ENCODE measurements at regions not wholly inside any gene's neighbourhood (a gene's known extent, or its start where the extent isn't known, plus 50 kb on each side); places are given as distances from the start of the nearest gene placed in this dataset.
"Not testable (repeated sequence)": the region's sequence is repeated elsewhere in the genome, so short reads cannot be mapped to it uniquely, and the experiment has no call there.

- DNase-seq (ENCODE audit: low spot score) (no peak), ATAC-seq (no peak)
Measured at GRCh38 chr3:81887448-81887847, 126.0 kb upstream of the GBE1 start.

- ATAC-seq, result no peak
- DNase-seq (ENCODE audit: low spot score), result no peak
Measured at GRCh38 chr3:81886081-81886480, 124.6 kb upstream of the GBE1 start.

GRCh38 chr3:81884791-81885190 is 123.3 kb upstream of the GBE1 start:
- no peak for ATAC-seq

GRCh38 chr3:81876826-81877225 is 115.4 kb upstream of the GBE1 start:
- DNase-seq (ENCODE audit: low spot score) (no peak), ATAC-seq (no peak)

More at GRCh38 chr3:81884791-81885190, 123.3 kb upstream of the GBE1 start:
- no peak for DNase-seq (ENCODE audit: low spot score)

- DNase-seq (ENCODE audit: low spot score) (no peak), ATAC-seq (no peak)
Measured at GRCh38 chr3:81874738-81875137, 113.3 kb upstream of the GBE1 start.

- ATAC-seq, result no peak
- no peak for DNase-seq (ENCODE audit: low spot score)
Measured at GRCh38 chr3:81872566-81872965, 111.1 kb upstream of the GBE1 start.

GRCh38 chr3:81871358-81872155 is 110.1 kb upstream of the GBE1 start:
- ATAC-seq (peak; percentile 65), DNase-seq (ENCODE audit: low spot score) (peak; percentile 48)

GRCh38 chr3:81869382-81869781 is 107.9 kb upstream of the GBE1 start:
- ATAC-seq (peak; percentile 77), DNase-seq (ENCODE audit: low spot score) (no peak)

GRCh38 chr3:81868597-81868996 is 107.2 kb upstream of the GBE1 start:
- DNase-seq (ENCODE audit: low spot score) (no peak), ATAC-seq (peak; percentile 24)

GRCh38 chr3:81867875-81868274 is 106.4 kb upstream of the GBE1 start:
- peak; percentile 45 for ATAC-seq
- no peak for DNase-seq (ENCODE audit: low spot score)

GRCh38 chr3:81865164-81865563 is 103.7 kb upstream of the GBE1 start:
- ATAC-seq, result peak; percentile 53
- DNase-seq (ENCODE audit: low spot score), result not testable (repeated sequence)

- ATAC-seq (no peak), DNase-seq (ENCODE audit: low spot score) (no peak)
Measured at GRCh38 chr3:81864272-81864671, 102.8 kb upstream of the GBE1 start.

GRCh38 chr3:81863756-81864155 is 102.3 kb upstream of the GBE1 start:
- DNase-seq (ENCODE audit: low spot score) (no peak), ATAC-seq (no peak)

- ATAC-seq (peak; percentile 65), DNase-seq (ENCODE audit: low spot score) (no peak)
Measured at GRCh38 chr3:81861593-81861992, 100.1 kb upstream of the GBE1 start.

GRCh38 chr3:81859524-81859923 is 98.1 kb upstream of the GBE1 start:
- DNase-seq (ENCODE audit: low spot score) (no peak), ATAC-seq (no peak)

- ATAC-seq (no peak), DNase-seq (ENCODE audit: low spot score) (no peak)
Measured at GRCh38 chr3:81853431-81853830, 92.0 kb upstream of the GBE1 start.

GRCh38 chr3:81851176-81851575 is 89.7 kb upstream of the GBE1 start:
- ATAC-seq (no peak), DNase-seq (ENCODE audit: low spot score) (no peak)

- DNase-seq (ENCODE audit: low spot score) (no peak), ATAC-seq (peak; percentile 27)
Measured at GRCh38 chr3:81846988-81847387, 85.5 kb upstream of the GBE1 start.

- no peak for ATAC-seq
- no peak for DNase-seq (ENCODE audit: low spot score)
Measured at GRCh38 chr3:81841540-81841939, 80.1 kb upstream of the GBE1 start.

- DNase-seq (ENCODE audit: low spot score), result no peak
- ATAC-seq, result no peak
Measured at GRCh38 chr3:81839504-81840094, 78.2 kb upstream of the GBE1 start.

GRCh38 chr3:81838457-81838856 is 77.0 kb upstream of the GBE1 start:
- ATAC-seq, result no peak
- DNase-seq (ENCODE audit: low spot score), result no peak

- no peak for ATAC-seq
- no peak for DNase-seq (ENCODE audit: low spot score)
Measured at GRCh38 chr3:81837071-81837593, 75.7 kb upstream of the GBE1 start.

All from left lobe of liver (tissue), 2 donors.